HG03025 (cell line): ENCODE measurements at regions not wholly inside any gene's neighbourhood (a gene's known extent, or its start where the extent isn't known, plus 50 kb on each side); places are given as distances from the start of the nearest gene placed in this dataset.

Experiments
- ATAC-seq: cut with Tn5 transposase; IDR thresholded peaks from one replicate; pipeline ENCODE4 v1.9.1; 2021; ENCODE audit warnings: mild to moderate bottlenecking, moderate library complexity; ENCODE audit not compliant: unreplicated experiment, low FRiP score

DNA sequence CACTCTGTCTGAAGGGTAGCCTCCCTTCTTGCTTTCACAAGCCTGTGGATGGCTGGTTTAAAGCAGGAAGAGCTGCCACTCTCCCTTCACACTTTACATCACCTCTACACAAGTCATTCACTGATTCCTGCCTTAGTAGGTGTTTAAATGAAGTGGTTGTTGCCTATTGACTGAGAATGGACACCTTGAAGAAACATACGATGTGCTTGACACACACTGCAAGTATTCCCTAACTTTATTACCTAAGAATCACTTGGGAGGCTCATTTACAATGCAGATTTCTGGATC lies 230.5 kb downstream of the PIK3R1 start:
- no peak for ATAC-seq

DNA sequence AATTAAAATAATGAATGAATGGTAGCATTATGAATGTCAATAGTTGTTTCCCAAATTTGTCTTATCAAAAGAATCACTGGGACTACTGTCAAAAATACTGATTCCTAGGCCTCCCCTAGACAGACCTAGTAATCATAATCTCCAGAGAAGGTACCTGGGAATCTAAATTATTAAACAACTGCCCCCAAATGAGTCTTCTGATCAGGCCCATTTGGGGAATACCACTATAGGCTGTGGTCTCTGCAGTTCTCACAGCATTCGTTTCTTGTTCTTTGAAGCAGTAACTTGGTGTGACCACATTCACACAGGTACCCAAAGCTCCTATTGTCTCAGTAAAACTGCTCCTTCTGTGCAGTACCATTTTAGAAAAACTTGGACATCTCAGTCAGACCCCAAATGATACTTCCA lies 230.9 kb downstream of the PIK3R1 start:
- ATAC-seq: no peak

DNA sequence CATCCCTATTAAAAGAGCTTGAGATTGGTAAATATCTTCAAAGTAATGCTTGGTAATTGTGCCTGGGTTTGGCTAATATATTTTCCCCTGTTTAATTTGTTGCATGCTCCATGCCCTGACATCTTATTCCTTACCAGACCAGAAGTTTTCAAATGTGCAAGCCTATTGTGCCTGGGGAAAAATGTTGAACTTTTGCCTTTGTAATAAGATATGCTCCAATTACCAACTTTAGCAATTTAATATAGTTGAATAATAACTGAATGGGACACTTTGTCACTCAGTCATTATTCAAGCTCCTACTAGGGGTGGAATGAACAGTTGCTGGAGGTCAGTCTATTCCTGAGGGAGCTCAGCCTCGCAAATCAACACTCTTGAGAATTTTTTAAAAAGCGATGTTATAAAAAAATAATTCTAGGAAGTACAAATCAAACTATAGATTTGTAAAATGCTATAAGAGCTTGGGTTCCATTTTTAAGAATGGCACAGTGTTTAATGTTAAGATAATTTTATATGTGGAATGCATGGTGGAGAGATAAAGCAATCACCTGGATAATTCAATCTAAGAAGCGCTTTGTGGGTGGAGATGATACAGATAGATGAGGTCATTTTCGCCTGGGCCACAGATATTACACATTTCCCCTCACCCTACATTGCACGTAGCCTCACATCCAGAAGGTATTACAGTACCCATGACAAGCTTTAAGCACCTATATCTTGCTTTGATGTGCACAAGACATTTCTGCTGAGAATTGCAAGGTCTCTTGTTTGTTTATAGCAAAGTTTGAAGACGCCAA lies 231.8 kb downstream of the PIK3R1 start:
- ATAC-seq: no peak

DNA sequence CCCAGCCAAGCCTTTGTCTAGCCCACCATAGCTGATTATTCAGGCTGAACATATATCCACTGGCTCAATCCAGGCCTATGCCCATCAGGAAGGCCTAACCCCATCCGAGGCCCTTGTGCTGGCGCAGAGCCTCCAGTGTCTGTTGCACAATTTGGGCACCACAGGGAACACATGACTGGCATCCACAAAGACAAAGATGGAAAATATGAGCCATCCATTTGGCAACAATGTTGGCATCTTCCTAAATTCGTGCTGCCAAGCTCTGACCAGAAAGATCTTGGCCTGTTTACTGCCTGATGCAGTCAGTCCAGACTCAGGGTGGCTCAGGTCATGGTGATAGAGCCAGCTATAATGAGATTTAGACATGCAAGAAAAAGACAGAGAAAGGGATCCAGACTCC lies 233.8 kb downstream of the PIK3R1 start:
- ATAC-seq: no peak

DNA sequence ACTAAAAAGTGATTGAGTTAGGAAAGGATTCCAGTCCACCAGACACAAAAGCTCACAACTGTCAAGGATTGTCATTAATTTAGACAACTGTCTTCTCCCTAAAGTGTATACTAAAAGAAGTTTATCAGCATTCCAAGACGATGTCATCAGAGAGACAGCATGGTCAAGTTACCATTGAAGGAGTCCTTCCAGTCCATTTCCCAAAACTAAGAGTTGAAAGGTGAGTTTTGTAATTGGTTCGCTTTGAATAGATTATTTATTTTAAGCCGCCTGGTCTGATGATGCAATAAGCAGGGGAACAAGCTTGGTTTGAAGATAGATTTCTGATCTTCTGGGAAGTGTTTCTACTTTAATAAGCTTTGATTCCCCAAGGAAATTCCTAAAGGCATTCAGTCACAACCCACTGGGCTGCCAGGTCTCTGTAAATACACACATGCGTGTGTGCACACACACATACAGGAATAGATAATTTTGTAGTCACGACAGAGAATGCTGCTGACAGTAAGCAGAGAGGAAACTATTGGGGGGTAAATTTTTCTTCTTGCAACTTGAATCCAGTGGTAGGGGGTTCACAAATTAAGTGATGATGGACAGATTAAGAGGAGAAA lies 234.8 kb downstream of the PIK3R1 start:
- ATAC-seq: no peak

DNA sequence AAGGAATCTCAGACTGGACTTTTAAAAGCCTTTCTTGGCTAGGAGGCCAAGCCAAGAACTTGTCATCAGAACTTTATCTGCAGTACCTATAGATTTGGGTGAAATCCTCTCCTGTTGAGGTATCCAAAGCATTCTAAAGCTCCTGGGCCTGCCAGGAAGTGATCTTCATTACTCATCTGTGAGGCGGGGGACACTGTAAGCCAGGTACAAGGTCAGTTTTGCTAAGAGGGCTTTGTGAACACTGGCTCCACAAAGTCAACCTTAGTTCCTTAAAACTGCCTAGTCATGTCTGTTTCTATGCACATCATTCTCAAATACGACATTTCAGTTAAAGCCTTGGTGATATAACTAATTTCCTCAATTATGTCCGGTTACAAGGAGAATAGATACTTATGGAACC lies 236.7 kb downstream of the PIK3R1 start:
- ATAC-seq: no peak

DNA sequence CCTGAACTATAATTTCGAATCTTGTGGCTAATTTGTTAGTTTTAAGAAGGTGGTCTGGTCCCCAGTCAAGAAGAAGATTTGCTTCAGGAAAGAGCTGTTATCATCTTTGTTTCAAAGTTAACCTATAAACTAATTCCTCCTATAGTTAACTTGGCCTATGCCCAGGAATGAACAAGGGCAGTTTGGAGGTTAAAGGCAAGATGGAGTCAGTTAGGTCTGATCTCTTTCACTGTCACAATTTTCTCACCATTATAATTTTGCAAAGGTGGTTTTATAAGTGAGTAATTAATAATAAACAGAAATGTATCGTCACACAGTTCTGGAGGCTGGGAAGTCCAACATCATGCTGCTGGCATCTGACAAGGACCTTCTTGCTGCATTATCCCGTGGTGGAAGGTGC lies 238.6 kb downstream of the PIK3R1 start:
- no peak for ATAC-seq

DNA sequence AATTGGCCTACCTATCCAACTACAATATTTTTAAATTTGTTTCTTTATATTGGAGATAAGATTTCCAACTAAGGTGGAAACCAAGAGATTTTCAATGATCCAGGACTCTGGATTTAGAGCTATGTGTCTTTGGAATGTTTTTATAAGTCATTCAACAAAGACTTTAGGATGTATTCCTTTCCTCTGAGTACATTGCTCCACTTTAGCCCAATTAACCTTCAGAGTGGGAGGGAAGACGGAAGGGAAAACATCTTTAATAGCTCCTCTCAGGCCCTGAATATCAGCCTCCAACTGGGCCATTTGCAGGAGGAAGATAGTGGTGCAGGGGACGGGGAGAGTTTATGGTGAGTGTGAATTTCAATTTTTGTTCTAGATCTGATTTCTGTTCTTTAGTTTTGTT lies 239.2 kb downstream of the PIK3R1 start:
- ATAC-seq: no peak

DNA sequence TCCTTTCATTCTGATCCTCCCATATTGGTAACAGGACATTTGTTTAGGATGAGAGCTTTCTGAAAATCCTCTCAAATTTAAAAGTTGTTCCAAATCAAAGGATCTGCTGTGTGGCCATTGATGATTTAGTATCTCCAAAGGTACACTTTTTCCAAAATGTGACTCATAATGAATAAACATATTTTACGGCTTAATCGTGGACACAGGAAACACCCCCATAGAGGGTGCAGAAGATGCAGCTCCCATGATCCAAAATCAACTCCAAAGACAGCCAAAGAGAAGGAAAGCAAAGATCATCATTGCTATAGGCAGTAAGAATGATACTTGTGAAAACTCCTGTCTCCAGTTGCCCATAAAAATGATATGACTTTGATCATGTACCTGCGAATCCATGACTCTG lies 239.7 kb downstream of the PIK3R1 start:
- no peak for ATAC-seq

DNA sequence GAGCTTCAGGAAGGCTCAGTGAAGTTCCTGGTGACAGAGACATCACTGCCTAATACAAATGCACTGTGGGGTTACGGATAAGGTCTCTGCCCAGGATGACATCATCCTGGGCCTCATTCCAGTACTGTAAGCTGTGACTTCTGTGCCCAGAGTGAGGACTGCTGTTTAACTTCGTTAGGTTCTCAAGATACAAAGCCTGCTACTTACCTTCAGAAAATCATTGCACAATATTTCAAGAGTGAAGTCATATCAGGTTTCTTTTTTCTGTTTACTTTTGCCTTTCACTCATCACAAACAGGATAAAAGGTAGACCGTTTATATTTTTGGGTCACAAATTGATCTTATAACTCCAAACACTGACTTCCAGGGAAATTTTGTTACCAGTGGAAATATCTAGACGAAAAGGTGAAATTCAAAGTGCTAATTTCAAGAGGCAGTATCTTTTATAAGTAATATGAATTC lies 241.2 kb downstream of the PIK3R1 start:
- no peak for ATAC-seq

DNA sequence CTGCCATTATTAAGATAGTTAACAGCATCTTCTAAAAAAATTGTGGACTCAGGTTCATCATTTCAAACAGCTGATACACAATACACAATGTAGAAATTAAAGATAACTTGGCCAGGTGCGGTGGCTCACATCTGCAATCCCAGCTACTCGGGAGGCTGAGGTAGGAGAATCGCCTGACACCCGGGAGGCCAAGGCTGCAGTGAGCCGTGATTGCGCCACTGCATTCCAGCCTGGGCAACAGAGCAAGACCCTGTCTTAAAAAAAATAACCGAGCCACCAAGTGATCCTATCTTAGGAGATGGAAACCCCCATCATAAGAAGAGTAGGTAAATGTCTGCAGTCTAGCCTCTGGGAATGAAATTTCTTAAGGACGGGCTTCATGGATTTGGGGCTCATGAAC lies 241.7 kb downstream of the PIK3R1 start:
- ATAC-seq: no peak

DNA sequence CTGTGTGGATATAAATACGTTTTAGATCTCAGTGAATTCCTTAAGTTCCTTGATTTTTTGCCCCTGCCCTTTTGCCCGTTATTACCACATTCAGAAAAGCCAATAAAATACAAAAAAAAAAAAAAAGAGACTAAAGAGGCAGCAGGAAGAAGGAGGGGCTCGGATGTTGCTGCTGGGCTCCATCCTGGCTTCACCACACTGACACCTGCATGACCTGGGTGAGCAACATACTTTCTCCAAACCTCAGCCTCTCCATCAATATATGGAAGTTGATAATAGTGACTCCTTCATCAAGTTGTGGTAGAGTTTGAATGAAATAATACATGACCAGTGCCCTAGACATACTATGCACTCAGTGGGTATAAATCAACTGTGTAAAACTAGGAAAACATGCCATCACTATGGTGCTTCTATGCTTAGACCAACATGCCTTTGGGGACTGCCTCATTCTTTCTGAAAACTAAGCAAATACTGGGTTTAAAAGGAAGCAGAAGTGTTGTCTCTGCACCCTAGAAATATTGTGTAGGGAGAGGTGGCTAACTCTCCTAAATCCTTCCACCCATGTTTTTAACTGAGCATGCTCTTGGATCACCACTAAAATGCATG lies 243.0 kb downstream of the PIK3R1 start:
- ATAC-seq: no peak

DNA sequence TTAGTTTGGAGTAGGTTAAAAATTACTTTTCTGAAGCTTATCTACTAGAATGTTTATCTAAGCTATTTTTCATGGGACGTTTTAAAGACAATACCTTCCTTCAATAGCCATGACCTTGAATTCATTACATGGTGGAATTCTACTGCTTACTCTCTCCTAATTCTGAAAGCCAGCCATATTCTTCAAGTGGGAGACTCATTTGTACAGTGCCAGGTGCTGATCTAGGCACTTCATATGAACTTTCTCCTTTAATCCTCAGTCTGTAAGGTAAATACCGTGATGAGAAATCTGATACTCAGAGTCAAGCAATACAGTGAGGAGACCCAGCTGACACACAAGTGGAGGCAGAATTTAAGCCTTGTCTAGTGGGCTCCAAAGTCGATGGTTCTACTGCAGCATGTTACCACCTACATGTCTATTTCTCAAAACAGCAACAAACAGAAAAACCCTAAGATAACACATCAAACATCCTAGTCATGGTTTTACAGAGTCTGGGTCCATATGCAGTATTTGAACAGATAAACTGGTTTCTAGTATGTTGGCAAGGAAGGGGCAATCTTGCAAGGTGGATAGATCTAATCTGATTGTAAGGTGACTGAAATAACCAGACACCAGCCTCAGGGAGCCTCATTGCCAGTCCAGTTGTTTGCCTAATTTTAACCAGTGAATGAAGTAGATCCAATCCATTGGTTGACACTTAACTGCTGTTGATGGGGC lies 243.7 kb downstream of the PIK3R1 start:
- ATAC-seq: no peak

DNA sequence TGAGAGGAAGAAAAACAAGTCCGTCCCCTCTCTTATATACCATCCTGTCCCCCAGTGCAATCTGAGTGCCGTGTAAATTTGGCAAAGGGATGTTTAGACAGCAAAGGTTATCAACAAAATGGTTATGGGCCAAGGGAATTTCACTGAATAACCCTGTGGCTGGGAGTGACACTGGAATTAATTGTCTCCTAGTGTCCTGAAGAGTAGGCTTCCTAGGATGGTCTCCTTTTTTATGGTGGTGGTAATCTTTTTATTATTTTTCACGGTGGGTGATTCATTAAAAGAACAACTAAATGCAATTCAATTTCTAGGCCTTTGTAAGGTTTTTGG lies 244.2 kb downstream of the PIK3R1 start:
- ATAC-seq: no peak

DNA sequence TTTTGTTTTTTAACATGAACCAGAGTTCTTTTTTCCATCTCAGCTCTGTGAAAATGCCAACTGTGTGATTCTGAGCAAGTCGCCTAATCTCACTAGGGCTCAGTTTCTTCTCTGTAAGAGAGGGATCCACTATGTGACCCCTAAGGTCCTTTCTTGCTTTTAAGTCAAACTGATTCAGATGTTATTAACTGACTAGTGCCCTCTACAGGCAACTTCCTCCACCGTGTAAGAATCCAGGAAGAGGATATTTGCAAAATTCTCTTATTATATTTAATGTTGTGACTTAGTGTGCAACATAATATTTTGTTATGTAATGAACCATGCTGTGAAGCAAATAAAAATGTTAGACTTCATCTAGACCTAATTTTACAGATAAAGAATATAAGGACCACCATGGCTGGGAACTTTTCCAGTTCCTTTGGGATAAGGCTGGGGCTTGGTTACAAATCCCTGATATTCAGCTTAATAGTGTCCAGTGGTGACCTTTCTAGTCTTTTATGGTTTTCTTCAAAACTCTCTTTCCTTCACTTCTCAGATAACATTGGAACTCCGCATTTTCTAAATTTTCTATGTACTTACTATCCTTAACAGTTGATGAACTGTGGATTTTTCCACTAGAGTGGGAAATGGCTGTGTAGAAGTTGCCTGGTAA lies 244.7 kb downstream of the PIK3R1 start:
- ATAC-seq: no peak

DNA sequence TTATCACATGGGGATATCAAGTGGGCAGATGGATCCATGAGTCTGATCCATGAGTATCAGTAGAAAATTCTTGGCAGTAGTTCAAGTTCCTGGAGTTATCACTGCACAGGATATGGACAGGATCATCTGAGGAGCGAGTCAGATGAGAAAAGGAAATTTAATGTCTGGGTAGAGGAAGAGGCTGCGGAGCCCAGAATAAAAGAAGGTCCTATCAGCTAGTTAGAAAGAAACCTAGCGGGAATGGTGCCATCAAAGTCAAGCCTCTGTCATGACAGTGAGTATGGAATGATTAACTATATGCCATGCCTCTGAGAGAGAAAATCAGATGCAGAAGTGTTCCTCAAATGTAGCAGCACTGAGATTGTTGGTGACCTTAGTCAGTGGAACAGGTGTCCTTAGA lies 248.1 kb downstream of the PIK3R1 start:
- no peak for ATAC-seq

DNA sequence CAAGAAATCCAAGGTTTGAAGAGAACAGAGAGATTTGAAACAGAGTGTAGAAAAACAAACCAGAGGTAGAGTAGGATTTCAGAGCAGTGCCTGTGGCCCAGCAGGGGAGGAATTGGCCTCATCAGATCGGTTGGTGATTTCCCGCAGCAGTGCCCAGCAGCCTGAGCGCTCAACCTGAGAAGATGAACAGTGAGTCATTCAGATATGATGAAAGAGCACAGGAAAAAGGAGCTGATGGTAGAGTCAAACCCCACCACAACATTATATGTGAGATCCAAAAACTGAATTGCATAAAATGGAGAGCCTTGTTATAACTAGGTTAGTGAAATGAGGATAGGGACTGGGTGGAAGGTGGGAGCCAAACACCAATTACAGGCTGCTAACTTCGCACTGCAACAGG lies 248.9 kb downstream of the PIK3R1 start:
- no peak for ATAC-seq

DNA sequence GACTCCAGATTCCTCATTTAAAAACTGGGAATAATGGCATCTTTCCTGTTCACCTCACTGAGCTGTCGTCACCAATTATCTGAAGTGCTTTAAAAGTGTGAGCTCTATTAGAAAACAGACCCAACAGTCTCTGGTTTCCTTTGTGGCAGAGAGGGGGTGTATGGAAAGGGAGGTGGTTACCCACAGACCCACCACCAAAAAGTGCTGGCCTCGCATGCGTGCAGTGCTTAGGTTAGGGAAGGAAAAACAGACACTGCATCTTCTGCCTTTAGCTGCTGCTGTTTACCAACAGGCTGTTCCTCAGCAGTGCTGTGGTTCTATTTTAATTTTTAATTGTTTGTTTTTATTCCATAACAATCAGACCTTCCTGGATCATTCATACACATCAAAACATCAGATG lies 249.6 kb downstream of the PIK3R1 start:
- ATAC-seq: no peak

DNA sequence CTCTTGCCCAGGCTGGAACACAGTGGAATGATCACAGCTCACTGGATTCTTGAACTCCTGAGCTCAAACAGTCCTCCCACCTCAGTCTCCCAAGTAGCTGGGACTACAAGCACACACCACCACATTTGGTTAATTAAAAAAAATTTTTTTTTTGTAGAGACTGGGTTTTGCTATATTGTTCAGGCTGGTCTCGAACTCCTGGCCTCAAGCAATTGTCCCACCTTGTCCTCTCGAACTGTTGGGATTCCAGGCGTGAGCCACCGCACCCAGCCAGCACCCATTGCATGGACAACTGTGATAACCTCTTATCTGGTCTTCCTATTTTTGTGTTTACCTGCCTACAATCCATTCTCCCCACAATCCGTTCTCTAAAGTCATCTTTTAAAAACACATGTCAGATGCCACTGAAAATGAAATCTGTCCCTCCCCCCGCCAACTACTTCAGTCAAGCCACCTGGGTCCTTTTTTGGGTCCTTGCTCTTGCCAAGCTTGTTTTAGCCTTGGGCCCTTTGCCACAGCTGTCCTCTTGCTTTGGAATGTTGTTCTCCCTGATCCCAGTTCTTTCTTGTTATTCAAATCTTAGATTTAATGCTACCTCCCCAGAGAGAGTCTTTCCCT lies 250.5 kb downstream of the PIK3R1 start:
- ATAC-seq: no peak

DNA sequence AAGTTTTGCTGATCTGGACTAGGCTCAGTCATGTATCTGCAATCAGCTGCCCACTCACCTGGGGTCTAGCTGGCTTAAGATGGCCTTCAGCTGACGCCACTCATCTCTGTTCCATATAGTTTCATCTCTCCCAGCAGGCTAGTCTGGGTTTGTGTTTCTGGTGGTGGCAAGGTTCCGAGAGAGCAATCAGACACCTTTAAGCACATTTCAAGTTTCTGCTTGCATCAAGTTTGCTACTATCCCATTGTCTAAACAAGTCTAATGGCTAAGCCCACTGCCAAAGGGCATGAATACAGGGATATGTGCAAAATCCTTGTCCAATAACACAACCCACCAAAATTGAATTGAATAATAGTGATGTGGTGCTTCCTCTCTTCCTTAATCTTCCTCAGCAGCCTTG lies 251.7 kb downstream of the PIK3R1 start:
- ATAC-seq: no peak

DNA sequence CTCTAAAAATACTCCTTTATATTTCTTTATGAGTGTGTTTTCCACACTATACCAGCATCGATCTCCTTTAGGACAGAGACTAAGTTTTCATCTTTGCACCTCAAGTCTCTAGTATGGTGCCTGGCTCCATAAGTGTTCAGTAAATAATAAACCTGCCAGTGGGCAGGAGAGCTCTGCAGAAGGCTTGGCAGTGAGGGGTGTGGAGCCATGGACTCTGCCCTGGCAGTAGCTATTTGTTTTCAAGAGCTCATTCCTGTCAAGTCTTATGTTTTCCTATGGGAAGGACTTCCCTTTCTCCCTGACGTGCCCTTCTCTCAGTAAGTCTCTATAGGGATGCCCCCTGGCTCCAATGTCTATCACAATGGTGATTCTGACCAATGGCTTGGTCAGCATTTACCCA lies 252.2 kb downstream of the PIK3R1 start:
- no peak for ATAC-seq
